GM23338 (cell line): ENCODE measurements at regions not wholly inside any gene's neighbourhood (a gene's known extent, or its start where the extent isn't known, plus 50 kb on each side); places are given as distances from the start of the nearest gene placed in this dataset.

Experiments used
- ATAC-seq: fragments of 200-7000 bp; cut with Tn5 transposase; 3 replicates; pipeline ENCODE4 v1.9.1; 2020
- DNase-seq: peaks from one replicate; pipeline ENCODE4 v3.0.0-alpha.2; 2015; ENCODE audit warnings: low spot score
- H2AFZ ChIP-seq: fragments of 200-600 bp; sonication (generic); 2 replicates; pipeline ENCODE4 v1.8.0; 2016; ENCODE audit warnings: antibody characterized with exemption, mild to moderate bottlenecking, moderate library complexity
- H3F3A ChIP-seq: fragments of 200-600 bp; sonication (generic); replicated peaks from 2 replicates; pipeline ENCODE4 v1.8.0; 2017; ENCODE audit warnings: antibody characterized with exemption, mixed run types, low read depth
- H3K27ac ChIP-seq: fragments of 200-600 bp; sonication (generic); 2 replicates; pipeline ENCODE4 v1.6.1; 2016; ENCODE audit warnings: low read depth
- H3K27me3 ChIP-seq: fragments of 200-600 bp; sonication (generic); 2 replicates; pipeline ENCODE4 v1.8.0; 2016; ENCODE audit warnings: mild to moderate bottlenecking, mixed run types, moderate library complexity; ENCODE audit not compliant: insufficient read depth
- H3K36me3 ChIP-seq: fragments of 200-600 bp; sonication (generic); 2 replicates; pipeline ENCODE4 v1.8.0; 2016; ENCODE audit warnings: mild to moderate bottlenecking; ENCODE audit not compliant: insufficient read depth
- H3K4me1 ChIP-seq: fragments of 200-600 bp; sonication (generic); 2 replicates; pipeline ENCODE4 v1.8.0; 2016; ENCODE audit warnings: mild to moderate bottlenecking, moderate library complexity; ENCODE audit not compliant: insufficient read depth
- H3K4me2 ChIP-seq: fragments of 200-600 bp; sonication (generic); 2 replicates; pipeline ENCODE4 v1.7.1; 2017; ENCODE audit warnings: mixed run types
- H3K4me3 ChIP-seq: fragments of 200-600 bp; sonication (generic); 2 replicates; pipeline ENCODE4 v1.6.1; 2016; ENCODE audit warnings: mixed run types
- H3K79me2 ChIP-seq: fragments of 200-600 bp; sonication (generic); replicated peaks from 2 replicates; pipeline ENCODE4 v1.8.0; 2017; ENCODE audit warnings: mild to moderate bottlenecking; ENCODE audit not compliant: insufficient read depth
- H3K9me2 ChIP-seq: fragments of 200-600 bp; sonication (generic); 2 replicates; pipeline ENCODE4 v1.8.0; 2017; ENCODE audit not compliant: insufficient read depth
- H4K20me1 ChIP-seq: fragments of 200-600 bp; sonication (generic); replicated peaks from 2 replicates; pipeline ENCODE4 v1.8.0; 2017; ENCODE audit warnings: mild to moderate bottlenecking; ENCODE audit not compliant: insufficient read depth
- H3K27ac Mint-ChIP-seq: 2 replicates; pipeline ENCODE4 v1.8.0; 2020; ENCODE audit warnings: inconsistent platforms, mild to moderate bottlenecking, moderate library complexity, mixed read lengths
- H3K27me3 Mint-ChIP-seq: 3 replicates; pipeline ENCODE4 v1.8.0; 2022; ENCODE audit warnings: low read depth, mild to moderate bottlenecking, moderate library complexity, mixed read lengths, inconsistent platforms; ENCODE audit not compliant: insufficient read depth, poor library complexity
- H3K36me3 Mint-ChIP-seq: 3 replicates; pipeline ENCODE4 v1.8.0; 2021; ENCODE audit warnings: low read depth, mild to moderate bottlenecking, inconsistent platforms, moderate library complexity, mixed read lengths
- H3K4me1 Mint-ChIP-seq: 3 replicates; pipeline ENCODE4 v1.8.0; 2020; ENCODE audit warnings: mild to moderate bottlenecking, inconsistent platforms, mixed read lengths
- H3K4me3 Mint-ChIP-seq: 3 replicates; pipeline ENCODE4 v1.8.0; 2021; ENCODE audit warnings: moderate library complexity, mild to moderate bottlenecking, inconsistent platforms, mixed read lengths
- H3K9me3 Mint-ChIP-seq: 3 replicates; pipeline ENCODE4 v1.8.0; 2020; ENCODE audit warnings: moderate library complexity, mild to moderate bottlenecking, inconsistent platforms, mixed read lengths
- CREB1 ChIP-seq: fragments of 250-450 bp; sonication (Bioruptor Pico); IDR thresholded peaks from 2 replicates; pipeline ENCODE4 v1.5.0; 2020; ENCODE audit warnings: low read depth, mild to moderate bottlenecking, moderate library complexity
- CTCF ChIP-seq, 2 experiments: fragments of 200-600 bp in 1 of 2; sonication (generic) in 1 of 2; conservative IDR thresholded peaks; 2 replicates each; pipeline versions ENCODE4 v1.5.1 to v1.6.1; 2016 to 2017; ENCODE audit warnings: antibody characterized with exemption in 2 of 2, low read depth in 2 of 2, mild to moderate bottlenecking in 2 of 2, moderate library complexity in 1 of 2
- ETS1 ChIP-seq: IDR thresholded peaks from 2 replicates; pipeline ENCODE4 v1.6.1; 2016; ENCODE audit warnings: antibody characterized with exemption
- EZH2 ChIP-seq: fragments of 200-600 bp; sonication (generic); IDR thresholded peaks from one replicate; pipeline ENCODE4 v1.8.0; 2017; ENCODE audit warnings: antibody characterized with exemption, mild to moderate bottlenecking, low read depth; ENCODE audit not compliant: unreplicated experiment
- EZH2phosphoT487 ChIP-seq: fragments of 200-600 bp; sonication (generic); IDR thresholded peaks from one replicate; pipeline ENCODE4 v1.8.1; 2018; ENCODE audit warnings: antibody characterized with exemption; ENCODE audit not compliant: unreplicated experiment
- JUNB ChIP-seq: IDR thresholded peaks from one replicate; pipeline ENCODE4 v1.6.1; 2016; ENCODE audit warnings: antibody characterized with exemption; ENCODE audit not compliant: unreplicated experiment
- NANOG ChIP-seq: IDR thresholded peaks from 2 replicates; pipeline ENCODE4 v1.6.1; 2016; ENCODE audit warnings: antibody characterized with exemption, borderline replicate concordance
- POLR2AphosphoS5 ChIP-seq: IDR thresholded peaks from 2 replicates; pipeline ENCODE4 v1.6.1; 2016; ENCODE audit warnings: antibody characterized with exemption, low read depth
- REST ChIP-seq: IDR thresholded peaks from one replicate; pipeline ENCODE4 v1.6.1; 2018; ENCODE audit warnings: antibody characterized with exemption; ENCODE audit not compliant: unreplicated experiment
- STAT1 ChIP-seq: IDR thresholded peaks from one replicate; pipeline ENCODE4 v1.6.1; 2016; ENCODE audit warnings: antibody characterized with exemption; ENCODE audit not compliant: unreplicated experiment
- ZNF114 ChIP-seq: fragments of 250-450 bp; sonication (Bioruptor Pico); IDR thresholded peaks from 2 replicates; pipeline ENCODE4 v1.5.0; 2020; ENCODE audit warnings: mild to moderate bottlenecking, moderate library complexity
- ZNF331 ChIP-seq: fragments of 250-450 bp; sonication (Bioruptor Pico); IDR thresholded peaks from 2 replicates; pipeline ENCODE4 v1.5.0; 2020; ENCODE audit warnings: low read depth, mild to moderate bottlenecking, moderate library complexity
- ZNF462 ChIP-seq: fragments of 250-450 bp; sonication (Bioruptor Pico); IDR thresholded peaks from 2 replicates; pipeline ENCODE4 v1.5.0; 2020; ENCODE audit warnings: mild to moderate bottlenecking, moderate library complexity

DNA sequence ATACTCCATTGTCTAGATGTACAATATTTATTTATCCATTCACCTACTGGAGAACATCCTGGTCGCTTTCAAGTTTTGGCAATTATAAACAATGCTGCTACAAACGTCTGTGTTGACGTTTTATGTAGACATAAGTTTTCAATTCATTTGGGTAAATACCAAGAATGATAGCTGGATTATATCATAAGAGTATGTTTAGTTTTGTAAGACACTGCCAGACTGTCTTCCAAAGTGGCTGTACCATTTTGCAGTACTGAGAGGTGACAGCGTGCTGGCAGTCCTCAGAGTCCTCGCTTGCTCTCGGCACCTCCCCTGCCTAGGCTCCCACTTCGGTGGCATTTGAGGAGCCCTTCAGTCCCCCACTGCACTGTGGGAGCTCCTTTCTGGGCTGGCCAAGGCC lies 253.3 kb upstream of the INTU start:
- H3K27me3 ChIP-seq = no peaks in the 10 kb centered on the region
- Mint-ChIP-seq H3K27me3 (no peaks in the 10 kb centered on the region), H3K27ac (no peak overlapping the region), H3K36me3 (peaks cover 6% of the 10 kb centered on the region; the same call in 2 of the 3 replicates), H3K4me3 (no peak overlapping the region), H3K9me3 (peaks cover 15% of the 10 kb centered on the region), H3K4me1 (no peaks in the 10 kb centered on the region)
- no peak overlapping the region for H2AFZ ChIP-seq
- no peaks in the 10 kb centered on the region for H3K9me2 ChIP-seq
- no peak overlapping the region for H3K4me3 ChIP-seq
- DNase-seq (no peak), ATAC-seq (no peak)
- no peaks in the 10 kb centered on the region for H3K79me2 ChIP-seq
- TF ChIP-seq ZNF331 (no peak), EZH2phosphoT487 (no peak), STAT1 (no peak), ZNF462 (CRISPR knock-in tag) (no peak), JUNB (no peak), ZNF114 (CRISPR knock-in tag) (no peak), POLR2AphosphoS5 (no peak), REST (no peak), EZH2 (no peak), NANOG (no peak), ETS1 (no peak), CREB1 (CRISPR knock-in tag) (no peak), CTCF (conservative IDR thresholded peaks at IDR 0.05; ENCODE audit: low read depth in 2 of 2) (no peak)
- no peak overlapping the region for H3K4me2 ChIP-seq
- H3F3A ChIP-seq = no peaks in the 10 kb centered on the region
- no peaks in the 10 kb centered on the region for H3K36me3 ChIP-seq
- H3K4me1 ChIP-seq = no peaks in the 10 kb centered on the region
- H3K27ac ChIP-seq = no peak overlapping the region
- H4K20me1 ChIP-seq = no peaks in the 10 kb centered on the region
